ENCODE measurements at regions not wholly inside any gene's neighbourhood (a gene's known extent, or its start where the extent isn't known, plus 50 kb on each side); places are given as distances from the start of the nearest gene placed in this dataset.

GRCh38 chr11:13224324-13224723 is 53.3 kb upstream of the BMAL1 start:
- Histone ChIP-seq H3K9me3 (ENCODE audit: control insufficient read depth, insufficient read depth, low read depth, low read length) (no peaks in the 10 kb centered on the region), H3K4me2 (ENCODE audit: extremely low read depth, insufficient read depth, low read length) (no peak overlapping the region), H4K20me1 (ENCODE audit: control insufficient read depth, extremely low read depth, insufficient read depth, low read length) (no peaks in the 10 kb centered on the region), H3K36me3 (ENCODE audit: control insufficient read depth, insufficient read depth, low read length) (no peaks in the 10 kb centered on the region), H3K9ac (ENCODE audit: insufficient read depth, low read length) (no peak overlapping the region), H2AFZ (ENCODE audit: low read length) (no peak overlapping the region), H3K79me2 (ENCODE audit: control insufficient read depth, insufficient read depth, low read length) (no peaks in the 10 kb centered on the region), H3K27ac (ENCODE audit: insufficient read depth, low read length) (no peak overlapping the region), H3K27me3 (ENCODE audit: control insufficient read depth, insufficient read depth, low read length) (no peaks in the 10 kb centered on the region), H3K4me3 (replicated peaks in 1 of 4; ENCODE audit: control extremely low read depth in 1 of 4, insufficient read depth in 1 of 4, low read depth in 3 of 4, low read length in 4 of 4) (no peak overlapping the region), H3K4me1 (ENCODE audit: control insufficient read depth, extremely low read depth, insufficient read depth, low read length) (peaks cover 4% of the 10 kb centered on the region)
- TF ChIP-seq EZH2 (IDR thresholded peaks at IDR 0.05; ENCODE audit: low read length, missing control alignments) (no peak), CTCF (conservative IDR thresholded peaks at IDR 0.05 in 1 of 2, IDR thresholded peaks at IDR 0.05 in 1 of 2; ENCODE audit: low read depth in 1 of 2, low read length in 2 of 2) (no peak)
- no peak for DNase-seq (ENCODE audit: low read depth in 2 of 2)

DNA sequence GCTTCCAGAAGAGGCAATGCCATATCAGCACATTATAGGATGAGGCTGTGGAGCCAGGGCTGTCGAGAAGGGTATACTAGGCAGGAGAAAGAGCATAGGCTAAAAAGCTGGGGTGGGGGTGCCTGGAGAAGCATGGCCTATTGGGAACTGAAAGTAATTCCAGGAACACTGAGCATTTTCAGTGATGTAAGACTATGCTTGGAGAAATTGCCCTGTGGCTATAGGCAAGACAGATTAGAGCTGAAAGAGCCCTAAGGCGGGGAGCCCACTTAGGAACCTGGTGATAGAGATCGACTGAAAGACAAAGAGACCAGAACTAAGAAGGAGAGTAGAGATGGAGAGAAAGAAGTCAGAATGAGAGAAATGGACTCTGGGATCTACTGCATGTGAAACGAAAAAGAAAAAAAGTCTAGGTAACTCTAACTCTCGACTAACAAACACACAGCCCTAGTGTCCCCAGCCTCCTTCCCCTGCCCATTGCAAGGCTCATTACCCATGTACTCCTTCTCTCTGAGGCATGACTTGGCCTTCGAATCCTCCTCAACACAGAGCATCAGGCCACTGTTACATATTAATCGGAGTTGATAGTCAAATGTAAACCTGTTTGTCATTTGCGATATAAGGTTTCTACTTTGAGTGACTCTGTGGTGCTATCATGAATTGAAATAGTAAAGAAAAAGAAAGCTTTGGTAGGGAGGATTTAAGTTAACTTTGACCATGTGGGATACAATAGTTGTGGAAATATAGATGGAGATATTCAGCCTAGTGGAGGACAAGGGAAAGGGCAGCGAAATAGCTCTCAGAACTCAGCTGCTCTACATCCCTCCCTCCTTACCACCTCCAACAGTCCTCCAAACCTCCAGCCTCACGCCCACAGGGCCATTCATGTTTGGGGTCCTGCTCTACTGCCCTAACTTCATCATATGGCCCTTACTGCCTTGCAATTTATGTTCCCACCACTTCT is 52.3 kb upstream of the BMAL1 start:
- no peak overlapping the region for H3K4me3 ChIP-seq (replicated peaks in 1 of 4; ENCODE audit: control extremely low read depth in 1 of 4, insufficient read depth in 1 of 4, low read depth in 3 of 4, low read length in 4 of 4)
- no peaks in the 10 kb centered on the region for H3K27me3 ChIP-seq (ENCODE audit: control insufficient read depth, insufficient read depth, low read length)
- H3K9ac ChIP-seq (ENCODE audit: insufficient read depth, low read length): no peak overlapping the region
- H4K20me1 ChIP-seq (ENCODE audit: control insufficient read depth, extremely low read depth, insufficient read depth, low read length): no peaks in the 10 kb centered on the region
- H2AFZ ChIP-seq (ENCODE audit: low read length): no peak overlapping the region
- no peak for DNase-seq (ENCODE audit: low read depth in 2 of 2)
- H3K36me3 ChIP-seq (ENCODE audit: control insufficient read depth, insufficient read depth, low read length): no peaks in the 10 kb centered on the region
- no peak overlapping the region for H3K27ac ChIP-seq (ENCODE audit: insufficient read depth, low read length)
- no peak overlapping the region for H3K4me2 ChIP-seq (ENCODE audit: extremely low read depth, insufficient read depth, low read length)
- H3K9me3 ChIP-seq (ENCODE audit: control insufficient read depth, insufficient read depth, low read depth, low read length): no peaks in the 10 kb centered on the region
- no peak for TF ChIP-seq EZH2 (IDR thresholded peaks at IDR 0.05; ENCODE audit: low read length, missing control alignments)
- H3K79me2 ChIP-seq (ENCODE audit: control insufficient read depth, insufficient read depth, low read length): no peaks in the 10 kb centered on the region
- H3K4me1 ChIP-seq (ENCODE audit: control insufficient read depth, extremely low read depth, insufficient read depth, low read length): peaks cover 4% of the 10 kb centered on the region

GRCh38 chr11:13227676-13228255 is 49.8 kb upstream of the BMAL1 start:
- no peak for DNase-seq (ENCODE audit: low read depth in 2 of 2)
- TF ChIP-seq CTCF (conservative IDR thresholded peaks at IDR 0.05 in 1 of 2, IDR thresholded peaks at IDR 0.05 in 1 of 2; ENCODE audit: low read depth in 1 of 2, low read length in 2 of 2) (no peak), EZH2 (IDR thresholded peaks at IDR 0.05; ENCODE audit: low read length, missing control alignments) (no peak)
- Histone ChIP-seq H3K36me3 (ENCODE audit: control insufficient read depth, insufficient read depth, low read length) (no peaks in the 10 kb centered on the region), H2AFZ (ENCODE audit: low read length) (no peak overlapping the region), H3K4me2 (ENCODE audit: extremely low read depth, insufficient read depth, low read length) (no peak overlapping the region), H4K20me1 (ENCODE audit: control insufficient read depth, extremely low read depth, insufficient read depth, low read length) (no peaks in the 10 kb centered on the region), H3K4me3 (replicated peaks in 1 of 4; ENCODE audit: control extremely low read depth in 1 of 4, insufficient read depth in 1 of 4, low read depth in 3 of 4, low read length in 4 of 4) (no peak overlapping the region), H3K9me3 (ENCODE audit: control insufficient read depth, insufficient read depth, low read depth, low read length) (no peaks in the 10 kb centered on the region), H3K27ac (ENCODE audit: insufficient read depth, low read length) (no peak overlapping the region), H3K9ac (ENCODE audit: insufficient read depth, low read length) (no peak overlapping the region), H3K4me1 (ENCODE audit: control insufficient read depth, extremely low read depth, insufficient read depth, low read length) (peaks cover 4% of the 10 kb centered on the region), H3K79me2 (ENCODE audit: control insufficient read depth, insufficient read depth, low read length) (no peaks in the 10 kb centered on the region), H3K27me3 (ENCODE audit: control insufficient read depth, insufficient read depth, low read length) (no peaks in the 10 kb centered on the region)

All from fibroblast of lung (primary cell).